Keratinocyte (primary cell): ENCODE measurements at regions not wholly inside any gene's neighbourhood (a gene's known extent, or its start where the extent isn't known, plus 50 kb on each side); places are given as distances from the start of the nearest gene placed in this dataset.

Experiments used
- EZH2 ChIP-seq: IDR thresholded peaks from one replicate; pipeline ENCODE4 v1.6.1; 2012; ENCODE audit warnings: inconsistent platforms, mild to moderate bottlenecking, low read length, moderate library complexity
- TF ChIP-seq, protein P1 (sequence below), 3 experiments: IDR thresholded peaks in 1 of 3; conservative IDR thresholded peaks in 1 of 3; optimal IDR thresholded peaks in 1 of 3; 2 replicates in 2 of 3; 3 replicates in 1 of 3; pipeline versions ENCODE3 to v1.5.1; 2011; ENCODE audit warnings: low read length in 3 of 3, mild to moderate bottlenecking in 3 of 3, moderate library complexity in 2 of 3, control low read depth in 1 of 3, inconsistent platforms in 1 of 3; ENCODE audit not compliant: insufficient read depth in 2 of 3; ENCODE audit errors: extremely low read depth in 1 of 3

DNA sequence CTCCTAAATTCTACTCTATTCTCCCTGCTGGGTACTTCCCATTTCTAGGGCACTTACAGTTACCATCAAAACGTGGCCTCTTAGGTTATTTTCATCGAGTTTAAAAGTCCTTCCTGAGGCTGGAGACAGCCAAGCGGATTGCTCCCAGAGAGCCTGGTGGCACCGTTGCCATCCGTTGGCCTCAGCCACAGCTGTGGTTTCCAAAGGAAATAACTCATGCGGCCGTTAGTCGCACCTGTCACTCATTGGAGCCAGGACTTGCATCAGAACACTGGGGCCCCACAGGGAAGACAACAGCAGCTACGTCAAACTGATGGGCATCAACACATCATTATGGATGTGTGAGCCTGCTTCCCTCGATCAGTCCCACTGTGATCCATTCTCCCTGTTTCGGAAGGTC lies 453.4 kb downstream of the BCL11A start:
- TF ChIP-seq, protein P1, sequence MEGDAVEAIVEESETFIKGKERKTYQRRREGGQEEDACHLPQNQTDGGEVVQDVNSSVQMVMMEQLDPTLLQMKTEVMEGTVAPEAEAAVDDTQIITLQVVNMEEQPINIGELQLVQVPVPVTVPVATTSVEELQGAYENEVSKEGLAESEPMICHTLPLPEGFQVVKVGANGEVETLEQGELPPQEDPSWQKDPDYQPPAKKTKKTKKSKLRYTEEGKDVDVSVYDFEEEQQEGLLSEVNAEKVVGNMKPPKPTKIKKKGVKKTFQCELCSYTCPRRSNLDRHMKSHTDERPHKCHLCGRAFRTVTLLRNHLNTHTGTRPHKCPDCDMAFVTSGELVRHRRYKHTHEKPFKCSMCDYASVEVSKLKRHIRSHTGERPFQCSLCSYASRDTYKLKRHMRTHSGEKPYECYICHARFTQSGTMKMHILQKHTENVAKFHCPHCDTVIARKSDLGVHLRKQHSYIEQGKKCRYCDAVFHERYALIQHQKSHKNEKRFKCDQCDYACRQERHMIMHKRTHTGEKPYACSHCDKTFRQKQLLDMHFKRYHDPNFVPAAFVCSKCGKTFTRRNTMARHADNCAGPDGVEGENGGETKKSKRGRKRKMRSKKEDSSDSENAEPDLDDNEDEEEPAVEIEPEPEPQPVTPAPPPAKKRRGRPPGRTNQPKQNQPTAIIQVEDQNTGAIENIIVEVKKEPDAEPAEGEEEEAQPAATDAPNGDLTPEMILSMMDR (optimal IDR thresholded peaks at IDR 0.05 in 1 of 3, IDR thresholded peaks at IDR 0.05 in 1 of 3, conservative IDR thresholded peaks at IDR 0.05 in 1 of 3; ENCODE audit: extremely low read depth in 1 of 3, insufficient read depth in 2 of 3, low read length in 3 of 3): no peak
- TF ChIP-seq EZH2: no peak
